ENCODE measurements at regions not wholly inside any gene's neighbourhood (a gene's known extent, or its start where the extent isn't known, plus 50 kb on each side); places are given as distances from the start of the nearest gene placed in this dataset.
A peak's percentile ranks its signal among the peaks of the same experiment; 100 is the strongest.

- no peak for DNase-seq (ENCODE audit: low read depth)
These were observed 196.1 kb downstream of the ANAPC1 start for GRCh38 chr2:111687911-111688310.

GRCh38 chr2:111688482-111688881 is 195.5 kb downstream of the ANAPC1 start:
- peak; percentile 68 for DNase-seq (ENCODE audit: low read depth)

- DNase-seq (ENCODE audit: low read depth): no peak
These were observed 194.8 kb downstream of the ANAPC1 start for GRCh38 chr2:111689174-111689573.

- DNase-seq (ENCODE audit: low read depth): no peak
These were observed 194.1 kb downstream of the ANAPC1 start for GRCh38 chr2:111689941-111690340.

GRCh38 chr2:111691164-111691875 is 192.7 kb downstream of the ANAPC1 start:
- no peak for DNase-seq (ENCODE audit: low read depth)

GRCh38 chr2:111692311-111692710 is 191.7 kb downstream of the ANAPC1 start:
- DNase-seq (ENCODE audit: low read depth): no peak

GRCh38 chr2:111694700-111695101 is 189.3 kb downstream of the ANAPC1 start:
- peak; percentile 72 for DNase-seq (ENCODE audit: low read depth)

GRCh38 chr2:111695441-111696007 is 188.5 kb downstream of the ANAPC1 start:
- no peak for DNase-seq (ENCODE audit: low read depth)

- DNase-seq (ENCODE audit: low read depth): no peak
These were observed 187.8 kb downstream of the ANAPC1 start for GRCh38 chr2:111696226-111696625.

- DNase-seq (ENCODE audit: low read depth): no peak
These were observed 186.4 kb downstream of the ANAPC1 start for GRCh38 chr2:111697560-111697959.

- no peak for DNase-seq (ENCODE audit: low read depth)
These were observed 185.9 kb downstream of the ANAPC1 start for GRCh38 chr2:111698089-111698488.

GRCh38 chr2:111698743-111699554 is 185.0 kb downstream of the ANAPC1 start:
- no peak for DNase-seq (ENCODE audit: low read depth)

GRCh38 chr2:111701266-111701665 is 182.7 kb downstream of the ANAPC1 start:
- no peak for DNase-seq (ENCODE audit: low read depth)

GRCh38 chr2:111701798-111702118 is 182.2 kb downstream of the ANAPC1 start:
- DNase-seq (ENCODE audit: low read depth): no peak

- no peak for DNase-seq (ENCODE audit: low read depth)
These were observed 181.7 kb downstream of the ANAPC1 start for GRCh38 chr2:111702119-111702803.

GRCh38 chr2:111702804-111703196 is 181.2 kb downstream of the ANAPC1 start:
- DNase-seq (ENCODE audit: low read depth): no peak

- no peak for DNase-seq (ENCODE audit: low read depth)
These were observed 180.2 kb downstream of the ANAPC1 start for GRCh38 chr2:111703759-111704158.

- no peak for DNase-seq (ENCODE audit: low read depth)
These were observed 179.7 kb downstream of the ANAPC1 start for GRCh38 chr2:111704246-111704645.

- no peak for DNase-seq (ENCODE audit: low read depth)
These were observed 178.8 kb downstream of the ANAPC1 start for GRCh38 chr2:111705239-111705638.

GRCh38 chr2:111705711-111706336 is 178.2 kb downstream of the ANAPC1 start:
- DNase-seq (ENCODE audit: low read depth): no peak

GRCh38 chr2:111706481-111707001 is 177.5 kb downstream of the ANAPC1 start:
- no peak for DNase-seq (ENCODE audit: low read depth)

GRCh38 chr2:111707700-111708099 is 176.3 kb downstream of the ANAPC1 start:
- no peak for DNase-seq (ENCODE audit: low read depth)
